Loucy (cell line): ENCODE measurements at regions not wholly inside any gene's neighbourhood (a gene's known extent, or its start where the extent isn't known, plus 50 kb on each side); places are given as distances from the start of the nearest gene placed in this dataset.
A peak's percentile ranks its signal among the peaks of the same experiment; 100 is the strongest.

ENCODE experiments used
- H2AFZ ChIP-seq: fragments of 200-600 bp; sonication (generic); 2 replicates; pipeline ENCODE4 v1.6.0; 2016; ENCODE audit warnings: antibody characterized with exemption, mild to moderate bottlenecking, low read length, moderate library complexity
- H3F3A ChIP-seq: fragments of 200-600 bp; 2 replicates; pipeline ENCODE4 v1.6.0; 2016; ENCODE audit warnings: antibody characterized with exemption, low read depth, mild to moderate bottlenecking
- H3K27me3 ChIP-seq: fragments of 200-600 bp; sonication (generic); 2 replicates; pipeline ENCODE4 v1.6.1; 2014; ENCODE audit warnings: low read length, mild to moderate bottlenecking; ENCODE audit not compliant: insufficient read depth, poor library complexity, severe bottlenecking
- H3K36me3 ChIP-seq: fragments of 200-600 bp; sonication (generic); 2 replicates; pipeline ENCODE4 v1.6.1; 2016; ENCODE audit warnings: low read length; ENCODE audit not compliant: insufficient read depth
- H3K4me1 ChIP-seq: fragments of 200-600 bp; sonication (generic); 2 replicates; pipeline ENCODE4 v1.5.1; 2014; ENCODE audit warnings: low read length, mild to moderate bottlenecking; ENCODE audit not compliant: insufficient read depth, poor library complexity, severe bottlenecking
- H3K4me2 ChIP-seq: fragments of 200-600 bp; sonication (generic); 2 replicates; pipeline ENCODE4 v1.6.0; 2014; ENCODE audit warnings: antibody characterized with exemption, low read length, low read depth, mild to moderate bottlenecking; ENCODE audit not compliant: poor library complexity, severe bottlenecking
- H3K4me3 ChIP-seq: fragments of 200-600 bp; sonication (generic); 2 replicates; pipeline ENCODE4 v1.5.1; 2014; ENCODE audit warnings: low read length, mild to moderate bottlenecking, mixed read lengths; ENCODE audit not compliant: poor library complexity, severe bottlenecking
- H3K79me2 ChIP-seq: fragments of 200-600 bp; sonication (generic); 2 replicates; pipeline ENCODE4 v1.6.1; 2014; ENCODE audit warnings: low read length; ENCODE audit not compliant: insufficient read depth
- H3K9ac ChIP-seq: fragments of 200-600 bp; sonication (generic); 2 replicates; pipeline ENCODE4 v1.6.0; 2014; ENCODE audit warnings: mild to moderate bottlenecking, low read depth, low read length, moderate library complexity; ENCODE audit not compliant: poor library complexity, severe bottlenecking
- H3K9me2 ChIP-seq: fragments of 200-600 bp; sonication (generic); replicated peaks from 2 replicates; pipeline ENCODE4 v1.6.1; 2016; ENCODE audit warnings: low read depth, low read length, mixed read lengths
- H3K9me3 ChIP-seq: fragments of 200-600 bp; sonication (generic); 2 replicates; pipeline ENCODE4 v1.6.1; 2014; ENCODE audit warnings: mild to moderate bottlenecking, antibody characterized with exemption, low read length, low read depth; ENCODE audit not compliant: insufficient read depth
- H4K20me1 ChIP-seq: fragments of 200-600 bp; sonication (generic); 2 replicates; pipeline ENCODE4 v1.6.0; 2014; ENCODE audit warnings: antibody characterized with exemption, low read length, mild to moderate bottlenecking; ENCODE audit not compliant: insufficient read depth, poor library complexity, severe bottlenecking
- CTCF ChIP-seq: fragments of 200-600 bp; sonication (generic); conservative IDR thresholded peaks from 2 replicates; pipeline ENCODE4 v1.5.1; 2014; ENCODE audit warnings: mild to moderate bottlenecking, antibody characterized with exemption, low read length
- EZH2phosphoT487 ChIP-seq: fragments of 200-600 bp; IDR thresholded peaks from 2 replicates; pipeline ENCODE4 v1.6.1; 2018; ENCODE audit warnings: antibody characterized with exemption, mild to moderate bottlenecking, moderate library complexity, borderline replicate concordance

GRCh38 chr5:86760661-86761060, 142.9 kb downstream of the COX7C start:
- H3K9me3 ChIP-seq: no peaks in the 10 kb centered on the region
- H3F3A ChIP-seq: no peaks in the 10 kb centered on the region
- no peak overlapping the region for H3K4me3 ChIP-seq
- H3K9me2 ChIP-seq: no peaks in the 10 kb centered on the region
- H3K9ac ChIP-seq: no peak overlapping the region
- no peak overlapping the region for H2AFZ ChIP-seq
- no peaks in the 10 kb centered on the region for H3K27me3 ChIP-seq
- peaks cover 24% of the 10 kb centered on the region for H3K4me1 ChIP-seq
- 0 out of 2 replicates have a peak, but pooled peaks cover 2% of the 10 kb centered on the region for H3K79me2 ChIP-seq
- no peaks in the 10 kb centered on the region for H4K20me1 ChIP-seq
- peak overlapping the region; percentile 19 for H3K4me2 ChIP-seq
- TF ChIP-seq EZH2phosphoT487: no peak
- no peak for TF ChIP-seq CTCF
- no peaks in the 10 kb centered on the region for H3K36me3 ChIP-seq

- H3F3A ChIP-seq: no peaks in the 10 kb centered on the region
- TF ChIP-seq EZH2phosphoT487 (no peak), CTCF (no peak)
- no peaks in the 10 kb centered on the region for H3K36me3 ChIP-seq
- no peak overlapping the region for H3K4me3 ChIP-seq
- peaks cover 5% of the 10 kb centered on the region for H3K9me3 ChIP-seq
- no peak overlapping the region for H3K9ac ChIP-seq
- no peak overlapping the region for H2AFZ ChIP-seq
- no peak overlapping the region for H3K4me2 ChIP-seq
- no peaks in the 10 kb centered on the region for H4K20me1 ChIP-seq
- H3K79me2 ChIP-seq: 0 out of 2 replicates have a peak, but pooled peaks cover 2% of the 10 kb centered on the region
- no peaks in the 10 kb centered on the region for H3K9me2 ChIP-seq
- H3K4me1 ChIP-seq: peaks cover 15% of the 10 kb centered on the region
- no peaks in the 10 kb centered on the region for H3K27me3 ChIP-seq
Measured at GRCh38 chr5:86763929-86764328, 146.2 kb downstream of the COX7C start.

- no peaks in the 10 kb centered on the region for H3F3A ChIP-seq
- H3K4me3 ChIP-seq: no peak overlapping the region
- no peak overlapping the region for H3K4me2 ChIP-seq
- no peak overlapping the region for H3K9ac ChIP-seq
- H3K27me3 ChIP-seq: no peaks in the 10 kb centered on the region
- H2AFZ ChIP-seq: no peak overlapping the region
- H3K79me2 ChIP-seq: 0 out of 2 replicates have a peak, but pooled peaks cover 2% of the 10 kb centered on the region
- H3K9me3 ChIP-seq: peaks cover 21% of the 10 kb centered on the region
- peaks cover under 1% of the 10 kb centered on the region; the same call in 1 of the 2 replicates for H3K36me3 ChIP-seq
- H3K9me2 ChIP-seq: no peaks in the 10 kb centered on the region
- TF ChIP-seq CTCF (no peak), EZH2phosphoT487 (no peak)
- H3K4me1 ChIP-seq: no peaks in the 10 kb centered on the region
- H4K20me1 ChIP-seq: no peaks in the 10 kb centered on the region
Measured at GRCh38 chr5:86765778-86766502, 148.2 kb downstream of the COX7C start.
